ENCODE measurements at regions not wholly inside any gene's neighbourhood (a gene's known extent, or its start where the extent isn't known, plus 50 kb on each side); places are given as distances from the start of the nearest gene placed in this dataset.

DNA sequence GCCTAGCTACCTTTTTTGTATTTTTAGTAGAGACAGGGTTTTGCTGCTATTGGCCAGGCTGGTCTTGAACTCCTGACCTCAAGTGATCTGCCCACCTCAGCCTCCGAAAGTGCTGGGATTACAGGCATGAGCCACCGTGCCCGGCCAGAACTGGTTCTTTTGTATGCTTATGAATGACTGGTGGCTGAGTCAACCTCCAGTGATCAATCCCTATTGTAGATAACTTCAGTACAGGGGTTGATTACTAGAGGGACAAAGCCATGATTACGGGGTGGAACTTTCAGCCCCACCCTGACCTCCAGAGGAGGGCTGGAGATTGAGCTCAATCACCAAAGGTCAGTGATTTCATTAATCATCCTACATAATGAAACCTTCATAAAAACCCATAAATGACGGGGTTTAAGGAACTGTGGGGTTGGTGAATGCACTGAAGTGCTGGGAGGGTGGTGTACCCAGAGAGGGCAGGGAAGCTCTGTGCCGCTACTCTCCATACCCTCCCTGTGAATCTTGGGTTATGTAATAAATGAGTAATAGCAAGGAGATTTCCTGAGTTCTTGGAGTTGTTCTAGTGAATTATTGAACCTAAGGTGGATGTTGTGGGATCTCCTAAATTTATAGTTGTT lies 281.8 kb upstream of the CXCR4 start:
- ATAC-seq (replicated peaks in 1 of 4), result no peak
- H3K9me3 Mint-ChIP-seq, result no peaks in the 10 kb centered on the region
- H3K36me3 ChIP-seq (ENCODE audit: control insufficient read depth in 2 of 2, extremely low read depth in 1 of 2, insufficient read depth in 1 of 2, low read length in 1 of 2), result no peaks in the 10 kb centered on the region
- peaks cover 23 to 34% of the 10 kb centered on the region in 2 donors for H3K27me3 Mint-ChIP-seq
- no peak overlapping the region for H3K4me3 ChIP-seq (ENCODE audit: control insufficient read depth in 1 of 2, extremely low read depth in 1 of 2, low read length in 1 of 2)
- DNase-seq, result no peak
- CTCF ChIA-PET, result interaction anchor here in 1 of 2 donors (0.6 kb wide), 1 partner anchor 486 kb away, joined by 4 read pairs; no protein-coding TSS in a partner anchor
- peaks cover 3 to 18% of the 10 kb centered on the region in 2 experiments for H3K27me3 ChIP-seq (replicated peaks in 1 of 2; ENCODE audit: control insufficient read depth in 2 of 2, extremely low read depth in 1 of 2, insufficient read depth in 2 of 2, low read length in 1 of 2)
- no peaks in the 10 kb centered on the region for H3K4me1 ChIP-seq (ENCODE audit: control insufficient read depth in 1 of 2, extremely low read depth in 1 of 2, insufficient read depth in 2 of 2, low read length in 2 of 2)
- WGBS (ENCODE audit: insufficient coverage), result no CpG with 5 or more reads among the region's 6 CpGs
- no peaks in the 10 kb centered on the region for H3K4me1 Mint-ChIP-seq
- H3K9me3 ChIP-seq, result no peaks in the 10 kb centered on the region
- peaks cover 4% of the 10 kb centered on the region for H3K36me3 Mint-ChIP-seq
- H3K27ac ChIP-seq (ENCODE audit: low read length), result no peak overlapping the region
- POLR2A ChIA-PET, result no interaction called here
- no peak overlapping the region for H3K4me3 Mint-ChIP-seq
- no peak overlapping the region for H3K27ac Mint-ChIP-seq

DNA sequence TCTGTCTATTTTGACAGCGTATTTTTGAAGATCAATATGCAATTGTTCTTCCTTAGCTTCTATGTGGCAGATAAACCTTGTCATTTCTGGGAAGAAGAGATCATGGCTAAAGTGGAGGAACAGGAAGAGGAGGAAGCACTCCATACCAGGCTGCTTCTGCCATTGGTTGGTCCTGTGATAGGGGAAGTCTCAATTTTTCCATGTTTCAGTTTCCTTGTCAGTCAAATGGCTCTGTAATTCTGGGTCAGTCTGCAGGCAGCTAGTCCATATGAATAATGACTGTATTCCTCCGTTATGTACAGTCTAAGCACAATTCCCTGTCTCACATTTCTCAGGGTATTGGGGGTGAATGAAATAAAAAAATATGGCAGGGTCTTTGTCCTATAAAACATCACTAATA lies 277.6 kb upstream of the CXCR4 start:
- H3K4me3 ChIP-seq (ENCODE audit: control insufficient read depth in 1 of 2, extremely low read depth in 1 of 2, low read length in 1 of 2), result no peak overlapping the region
- H3K4me1 ChIP-seq (ENCODE audit: control insufficient read depth in 1 of 2, extremely low read depth in 1 of 2, insufficient read depth in 2 of 2, low read length in 2 of 2), result peaks cover 0 to 3% of the 10 kb centered on the region in 2 experiments
- no peak overlapping the region for H3K27ac ChIP-seq (ENCODE audit: low read length)
- no peaks in the 10 kb centered on the region for H3K27me3 ChIP-seq (replicated peaks in 1 of 2; ENCODE audit: control insufficient read depth in 2 of 2, extremely low read depth in 1 of 2, insufficient read depth in 2 of 2, low read length in 1 of 2)
- Mint-ChIP-seq H3K4me1 (peaks cover 7 to 13% (median 11%) of the 10 kb centered on the region in 3 donors), H3K9me3 (no peaks in the 10 kb centered on the region), H3K4me3 (no peak overlapping the region), H3K36me3 (peaks cover 4% of the 10 kb centered on the region), H3K27me3 (peaks cover 7 to 8% of the 10 kb centered on the region in 2 donors), H3K27ac (no peak overlapping the region)
- H3K36me3 ChIP-seq (ENCODE audit: control insufficient read depth in 2 of 2, extremely low read depth in 1 of 2, insufficient read depth in 1 of 2, low read length in 1 of 2), result no peaks in the 10 kb centered on the region
- DNase-seq (no peak), ATAC-seq (replicated peaks in 1 of 4) (no peak)
- no peaks in the 10 kb centered on the region for H3K9me3 ChIP-seq
- CTCF ChIA-PET, result interaction anchor here in 1 of 2 donors (1.0 kb wide), 1 partner anchor 10 kb away, joined by 3 read pairs; no protein-coding TSS in a partner anchor
- 88% methylated on average over 1 of the region's 2 CpGs for WGBS (ENCODE audit: insufficient coverage)
- POLR2A ChIA-PET, result no interaction called here

- Mint-ChIP-seq H3K27me3 (no peaks in the 10 kb centered on the region), H3K4me3 (no peak overlapping the region), H3K27ac (no peak overlapping the region), H3K9me3 (no peaks in the 10 kb centered on the region), H3K4me1 (peaks cover 9 to 18% (median 16%) of the 10 kb centered on the region in 3 donors), H3K36me3 (no peaks in the 10 kb centered on the region)
- no peak overlapping the region for H3K27ac ChIP-seq (ENCODE audit: low read length)
- ChIA-PET POLR2A (interaction anchor here in 1 of 2 donors (0.6 kb wide), 1 partner anchor 347 kb away, joined by 3 read pairs; no protein-coding TSS in a partner anchor), CTCF (no interaction called here)
- WGBS (ENCODE audit: insufficient coverage), result 73% methylated on average over 6 of the region's 8 CpGs
- no peaks in the 10 kb centered on the region for H3K9me3 ChIP-seq
- DNase-seq, result no peak
- no peaks in the 10 kb centered on the region for H3K27me3 ChIP-seq (replicated peaks in 1 of 2; ENCODE audit: control insufficient read depth in 2 of 2, extremely low read depth in 1 of 2, insufficient read depth in 2 of 2, low read length in 1 of 2)
- H3K4me3 ChIP-seq (ENCODE audit: control insufficient read depth in 1 of 2, extremely low read depth in 1 of 2, low read length in 1 of 2), result no peak overlapping the region
- peak in 1 of 4 experiments; percentile 45 for ATAC-seq (replicated peaks in 1 of 4)
- H3K4me1 ChIP-seq (ENCODE audit: control insufficient read depth in 1 of 2, extremely low read depth in 1 of 2, insufficient read depth in 2 of 2, low read length in 2 of 2), result peaks cover 0 to 3% of the 10 kb centered on the region in 2 experiments
- no peaks in the 10 kb centered on the region for H3K36me3 ChIP-seq (ENCODE audit: control insufficient read depth in 2 of 2, extremely low read depth in 1 of 2, insufficient read depth in 1 of 2, low read length in 1 of 2)
Measured at GRCh38 chr2:136394136-136395060, 276.4 kb upstream of the CXCR4 start.

DNA sequence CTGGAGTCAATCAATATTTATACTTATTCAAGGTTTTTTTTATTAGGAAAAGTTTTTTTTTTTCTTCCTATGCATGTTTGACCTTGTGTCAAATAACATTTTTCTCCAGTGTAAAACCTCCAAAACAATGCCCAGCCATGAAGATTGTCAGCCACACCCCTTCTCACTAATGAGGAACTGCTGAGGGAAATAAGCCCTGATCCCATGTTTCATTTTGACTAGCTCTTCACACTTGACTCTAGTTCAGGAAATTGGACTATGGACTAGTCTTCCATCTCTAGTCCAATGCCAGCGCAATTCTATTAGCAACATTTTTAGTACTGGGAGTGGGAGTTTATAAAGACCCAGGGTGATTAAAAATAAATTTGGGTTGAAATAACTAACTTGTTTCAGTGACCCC lies 275.6 kb upstream of the CXCR4 start:
- ChIA-PET CTCF (no interaction called here), POLR2A (no interaction called here)
- no peak overlapping the region for H3K4me3 Mint-ChIP-seq
- Histone ChIP-seq H3K27me3 (replicated peaks in 1 of 2; ENCODE audit: control insufficient read depth in 2 of 2, extremely low read depth in 1 of 2, insufficient read depth in 2 of 2, low read length in 1 of 2) (no peaks in the 10 kb centered on the region), H3K4me1 (ENCODE audit: control insufficient read depth in 1 of 2, extremely low read depth in 1 of 2, insufficient read depth in 2 of 2, low read length in 2 of 2) (peaks cover 0 to 3% of the 10 kb centered on the region in 2 experiments), H3K27ac (ENCODE audit: low read length) (no peak overlapping the region), H3K9me3 (no peaks in the 10 kb centered on the region), H3K36me3 (ENCODE audit: control insufficient read depth in 2 of 2, extremely low read depth in 1 of 2, insufficient read depth in 1 of 2, low read length in 1 of 2) (no peaks in the 10 kb centered on the region), H3K4me3 (ENCODE audit: control insufficient read depth in 1 of 2, extremely low read depth in 1 of 2, low read length in 1 of 2) (no peak overlapping the region)
- H3K9me3 Mint-ChIP-seq, result no peaks in the 10 kb centered on the region
- no peaks in the 10 kb centered on the region for H3K36me3 Mint-ChIP-seq
- H3K4me1 Mint-ChIP-seq, result peaks cover 9 to 18% (median 16%) of the 10 kb centered on the region in 3 donors
- H3K27ac Mint-ChIP-seq, result no peak overlapping the region
- no CpG with 5 or more reads among the region's 1 CpG for WGBS (ENCODE audit: insufficient coverage)
- DNase-seq (no peak), ATAC-seq (replicated peaks in 1 of 4) (no peak)
- no peaks in the 10 kb centered on the region for H3K27me3 Mint-ChIP-seq

DNA sequence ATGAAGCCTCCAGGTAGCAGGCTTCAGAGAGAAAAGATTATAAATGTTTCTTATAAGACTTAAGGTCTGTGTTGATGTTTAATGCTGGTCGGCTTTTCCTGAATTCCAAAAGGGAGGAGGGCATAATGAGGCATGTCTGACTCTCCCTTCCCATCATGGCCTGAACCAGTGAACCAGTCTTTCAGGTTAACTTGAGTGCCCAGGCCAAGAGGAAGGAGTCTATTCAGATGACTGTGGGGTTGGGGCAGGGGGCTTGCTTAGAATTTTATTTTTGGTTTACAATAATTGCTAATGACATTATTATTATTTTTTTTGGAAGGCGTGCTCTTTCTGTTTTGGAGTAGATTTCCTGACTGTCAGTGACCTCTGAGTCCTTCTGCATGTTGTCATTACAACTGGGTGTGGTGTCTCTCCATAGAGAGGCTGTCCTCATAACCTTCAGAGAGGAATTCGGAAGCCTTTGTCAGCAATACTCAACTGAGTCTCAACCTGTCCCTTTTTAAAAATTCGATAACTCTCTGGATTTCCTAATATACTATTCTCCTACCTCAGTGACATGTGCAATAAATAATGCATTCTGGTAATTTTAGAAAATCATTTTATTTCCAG lies 275.1 kb upstream of the CXCR4 start:
- no CpG with 5 or more reads among the region's 4 CpGs for WGBS (ENCODE audit: insufficient coverage)
- no peak overlapping the region for H3K4me3 Mint-ChIP-seq
- Histone ChIP-seq H3K4me3 (ENCODE audit: control insufficient read depth in 1 of 2, extremely low read depth in 1 of 2, low read length in 1 of 2) (no peak overlapping the region), H3K27me3 (replicated peaks in 1 of 2; ENCODE audit: control insufficient read depth in 2 of 2, extremely low read depth in 1 of 2, insufficient read depth in 2 of 2, low read length in 1 of 2) (no peaks in the 10 kb centered on the region), H3K4me1 (ENCODE audit: control insufficient read depth in 1 of 2, extremely low read depth in 1 of 2, insufficient read depth in 2 of 2, low read length in 2 of 2) (peaks cover 0 to 3% of the 10 kb centered on the region in 2 experiments), H3K9me3 (no peaks in the 10 kb centered on the region), H3K27ac (ENCODE audit: low read length) (no peak overlapping the region), H3K36me3 (ENCODE audit: control insufficient read depth in 2 of 2, extremely low read depth in 1 of 2, insufficient read depth in 1 of 2, low read length in 1 of 2) (no peaks in the 10 kb centered on the region)
- H3K9me3 Mint-ChIP-seq, result no peaks in the 10 kb centered on the region
- peaks cover 9 to 18% (median 16%) of the 10 kb centered on the region in 3 donors for H3K4me1 Mint-ChIP-seq
- H3K27ac Mint-ChIP-seq, result no peak overlapping the region
- no peaks in the 10 kb centered on the region for H3K36me3 Mint-ChIP-seq
- ChIA-PET POLR2A (no interaction called here), CTCF (no interaction called here)
- no peaks in the 10 kb centered on the region for H3K27me3 Mint-ChIP-seq
- no peak for DNase-seq
- ATAC-seq (replicated peaks in 1 of 4), result no peak

- Mint-ChIP-seq H3K27ac (no peak overlapping the region), H3K4me1 (peaks cover 10 to 19% (median 16%) of the 10 kb centered on the region in 3 donors), H3K27me3 (no peaks in the 10 kb centered on the region), H3K36me3 (no peaks in the 10 kb centered on the region), H3K9me3 (no peaks in the 10 kb centered on the region), H3K4me3 (no peak overlapping the region)
- WGBS (ENCODE audit: insufficient coverage), result 80% methylated on average over 1 of the region's 3 CpGs
- Histone ChIP-seq H3K27me3 (replicated peaks in 1 of 2; ENCODE audit: control insufficient read depth in 2 of 2, extremely low read depth in 1 of 2, insufficient read depth in 2 of 2, low read length in 1 of 2) (no peaks in the 10 kb centered on the region), H3K27ac (ENCODE audit: low read length) (no peak overlapping the region), H3K4me3 (ENCODE audit: control insufficient read depth in 1 of 2, extremely low read depth in 1 of 2, low read length in 1 of 2) (no peak overlapping the region), H3K36me3 (ENCODE audit: control insufficient read depth in 2 of 2, extremely low read depth in 1 of 2, insufficient read depth in 1 of 2, low read length in 1 of 2) (no peaks in the 10 kb centered on the region), H3K4me1 (ENCODE audit: control insufficient read depth in 1 of 2, extremely low read depth in 1 of 2, insufficient read depth in 2 of 2, low read length in 2 of 2) (peaks cover 0 to 3% of the 10 kb centered on the region in 2 experiments), H3K9me3 (no peaks in the 10 kb centered on the region)
- DNase-seq (no peak), ATAC-seq (replicated peaks in 1 of 4) (peak in 1 of 4 experiments; percentile 73)
- ChIA-PET POLR2A (no interaction called here), CTCF (interaction anchor here in 1 of 2 donors (1.1 to 1.2 kb wide), 2 partner anchors 9 to 476 kb away, joined by 4 to 7 read pairs; no protein-coding TSS in a partner anchor)
Measured at GRCh38 chr2:136389809-136390208, 271.9 kb upstream of the CXCR4 start.

Measured in T-cell (primary cell).